OCI-LY3 (cell line): ENCODE measurements at regions not wholly inside any gene's neighbourhood (a gene's known extent, or its start where the extent isn't known, plus 50 kb on each side); places are given as distances from the start of the nearest gene placed in this dataset.

Source experiments
- EZH2phosphoT487 ChIP-seq: fragments of 200-600 bp; shearing (Covaris generic); IDR thresholded peaks from 2 replicates; pipeline ENCODE4 v1.6.1; 2018; ENCODE audit warnings: antibody characterized with exemption, mixed run types, low read depth
- TF ChIP-seq, protein P1 (sequence below): fragments of 200-600, 300-600 bp; sonication (generic); IDR thresholded peaks from 2 replicates; pipeline ENCODE4 v1.5.1; 2014; ENCODE audit warnings: antibody characterized with exemption, low read length, low read depth

DNA sequence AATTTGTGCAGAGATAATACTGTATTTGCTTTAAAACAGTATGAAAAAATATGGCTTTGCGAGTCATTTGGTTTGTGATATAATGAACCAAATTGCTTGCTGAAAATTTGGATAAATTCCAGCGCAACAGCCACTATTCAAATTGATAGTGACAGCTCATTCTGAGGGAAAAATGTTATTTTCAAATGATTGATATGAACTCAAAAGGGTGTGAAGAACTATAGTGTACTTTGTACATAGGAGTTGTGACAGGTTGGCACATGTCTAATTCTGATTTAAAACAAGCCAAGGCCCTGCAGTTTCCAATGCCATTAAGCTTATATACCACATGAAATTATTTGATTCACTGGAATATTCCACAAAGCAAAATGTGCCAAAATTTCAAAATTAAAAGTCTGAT lies 1628.9 kb upstream of the AGA start:
- TF ChIP-seq, protein P1, sequence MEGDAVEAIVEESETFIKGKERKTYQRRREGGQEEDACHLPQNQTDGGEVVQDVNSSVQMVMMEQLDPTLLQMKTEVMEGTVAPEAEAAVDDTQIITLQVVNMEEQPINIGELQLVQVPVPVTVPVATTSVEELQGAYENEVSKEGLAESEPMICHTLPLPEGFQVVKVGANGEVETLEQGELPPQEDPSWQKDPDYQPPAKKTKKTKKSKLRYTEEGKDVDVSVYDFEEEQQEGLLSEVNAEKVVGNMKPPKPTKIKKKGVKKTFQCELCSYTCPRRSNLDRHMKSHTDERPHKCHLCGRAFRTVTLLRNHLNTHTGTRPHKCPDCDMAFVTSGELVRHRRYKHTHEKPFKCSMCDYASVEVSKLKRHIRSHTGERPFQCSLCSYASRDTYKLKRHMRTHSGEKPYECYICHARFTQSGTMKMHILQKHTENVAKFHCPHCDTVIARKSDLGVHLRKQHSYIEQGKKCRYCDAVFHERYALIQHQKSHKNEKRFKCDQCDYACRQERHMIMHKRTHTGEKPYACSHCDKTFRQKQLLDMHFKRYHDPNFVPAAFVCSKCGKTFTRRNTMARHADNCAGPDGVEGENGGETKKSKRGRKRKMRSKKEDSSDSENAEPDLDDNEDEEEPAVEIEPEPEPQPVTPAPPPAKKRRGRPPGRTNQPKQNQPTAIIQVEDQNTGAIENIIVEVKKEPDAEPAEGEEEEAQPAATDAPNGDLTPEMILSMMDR: no peak
- no peak for TF ChIP-seq EZH2phosphoT487
